Astrocyte of the spinal cord (primary cell): ENCODE measurements at regions not wholly inside any gene's neighbourhood (a gene's known extent, or its start where the extent isn't known, plus 50 kb on each side); places are given as distances from the start of the nearest gene placed in this dataset.
A peak's percentile ranks its signal among the peaks of the same experiment; 100 is the strongest.

Source experiments
- DNase-seq: peaks from one replicate; pipeline ENCODE4 v3.0.0; 2011; ENCODE audit warnings: low read depth, low spot score
- H3K4me3 ChIP-seq: 2 replicates; pipeline ENCODE4 v1.5.1; 2011; ENCODE audit warnings: low read depth, mild to moderate bottlenecking, low read length, moderate library complexity
- CTCF ChIP-seq: IDR thresholded peaks from 2 replicates; pipeline ENCODE4 v1.5.1; 2012; ENCODE audit warnings: low read depth, mild to moderate bottlenecking, low read length, inconsistent platforms
- in situ Hi-C: cut with HindIII; loops from 2 replicates; pipeline ENCODE4 v1.10.0; 2017; ENCODE audit warnings: low sequenced_read_pairs

DNA sequence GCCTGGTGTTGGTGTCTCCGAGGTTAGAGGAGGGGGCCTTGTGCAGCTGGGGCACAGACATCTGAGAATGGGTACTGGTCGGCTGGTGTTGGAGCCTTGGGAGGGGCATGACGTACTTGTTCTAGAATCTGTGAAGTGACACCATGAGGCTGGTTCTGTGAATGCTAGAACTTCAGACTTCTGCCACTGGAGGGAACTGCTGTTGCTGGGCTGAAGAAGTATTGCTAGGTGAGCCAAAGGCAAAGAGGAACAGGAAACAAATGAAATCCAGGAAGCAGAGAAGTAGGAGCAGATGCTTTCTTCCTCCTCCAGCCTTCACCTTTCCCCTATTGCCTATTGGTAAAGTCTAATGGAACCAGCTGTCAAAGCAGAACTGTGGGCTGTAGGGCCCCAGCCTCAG is 120.9 kb upstream of the DDIT4L start:
- H3K4me3 ChIP-seq, result no peak overlapping the region
- in situ Hi-C loops, result no loop called here
- peak; percentile 21 for TF ChIP-seq CTCF

GRCh38 chr4:100306018-100306417 is 115.8 kb upstream of the DDIT4L start:
- H3K4me3 ChIP-seq, result no peak overlapping the region
- in situ Hi-C loops, result no loop called here
- DNase-seq, result no peak
- no peak for TF ChIP-seq CTCF

More for the DNA sequence above, 120.9 kb upstream of the DDIT4L start:
- DNase-seq, result no peak

GRCh38 chr4:100302061-100303026 is 112.1 kb upstream of the DDIT4L start:
- in situ Hi-C loops, result no loop called here
- no peak overlapping the region for H3K4me3 ChIP-seq
- DNase-seq, result peak; percentile 42
- no peak for TF ChIP-seq CTCF

DNA sequence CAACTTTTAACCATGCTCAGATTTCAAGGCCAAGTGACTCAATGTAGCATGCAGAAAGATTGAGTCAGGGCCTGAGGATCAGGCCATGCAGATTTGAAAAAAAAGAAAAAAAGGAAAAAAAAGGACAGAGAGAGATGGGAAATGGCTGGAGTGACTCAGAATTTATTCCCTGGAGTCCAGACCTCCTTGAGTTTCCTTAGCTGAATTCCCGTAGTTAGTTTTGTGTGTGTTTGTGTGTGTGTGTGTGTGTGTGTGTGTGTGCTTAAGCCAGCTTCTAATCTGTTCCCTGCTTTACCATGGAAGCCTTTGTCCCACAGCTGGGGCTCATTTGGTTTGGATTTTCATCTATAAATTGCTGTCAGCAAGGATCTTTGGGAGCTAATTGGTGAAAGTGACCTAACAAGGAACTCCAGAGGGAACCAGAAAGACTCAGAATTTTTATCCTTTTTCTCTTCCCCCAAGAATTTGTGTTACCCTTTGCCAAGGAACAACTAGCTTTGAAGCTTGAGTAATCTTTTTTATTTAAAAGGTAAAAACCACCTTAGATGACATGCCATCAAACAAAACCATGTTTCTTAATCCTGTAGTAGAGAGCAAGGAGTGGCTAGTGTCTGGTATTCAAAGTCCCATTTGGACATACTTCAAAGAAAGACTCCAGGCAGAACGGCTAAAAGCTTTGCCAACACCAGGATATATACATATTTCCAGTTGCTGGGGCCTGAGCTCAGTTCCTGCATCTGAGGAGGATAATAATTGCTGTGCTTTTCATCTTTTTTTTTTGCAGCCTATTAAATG is 109.0 kb upstream of the DDIT4L start:
- peak; percentile 95 for DNase-seq
- H3K4me3 ChIP-seq, result no peak overlapping the region
- no peak for TF ChIP-seq CTCF
- in situ Hi-C loops, result no loop called here

- peak; percentile 47 for DNase-seq
- TF ChIP-seq CTCF, result no peak
- in situ Hi-C loops, result no loop called here
- H3K4me3 ChIP-seq, result no peak overlapping the region
Observed at GRCh38 chr4:100295792-100296191, 105.5 kb upstream of the DDIT4L start.

- TF ChIP-seq CTCF, result no peak
- in situ Hi-C loops, result no loop called here
- no peak for DNase-seq
- no peak overlapping the region for H3K4me3 ChIP-seq
Observed at GRCh38 chr4:100294356-100294755, 104.1 kb upstream of the DDIT4L start.
